DND-41 (cell line): ENCODE measurements at regions not wholly inside any gene's neighbourhood (a gene's known extent, or its start where the extent isn't known, plus 50 kb on each side); places are given as distances from the start of the nearest gene placed in this dataset.

Experiments
- CTCF ChIP-seq: IDR thresholded peaks from 2 replicates; pipeline ENCODE4 v1.5.1; 2012; ENCODE audit warnings: borderline replicate concordance, low read length, moderate library complexity, mild to moderate bottlenecking; ENCODE audit not compliant: poor library complexity, severe bottlenecking; ENCODE audit errors: extremely low read depth
- EZH2 ChIP-seq: IDR thresholded peaks from 3 replicates; pipeline ENCODE4 v1.6.1; 2012; ENCODE audit warnings: borderline replicate concordance, low read depth, mild to moderate bottlenecking, moderate library complexity, low read length, inconsistent platforms; ENCODE audit not compliant: severe bottlenecking

GRCh38 chr20:60187683-60188082, 229.5 kb downstream of the CDH26 start:
- TF ChIP-seq CTCF (no peak), EZH2 (no peak)
